CD14-positive monocyte (primary cell): ENCODE measurements at regions not wholly inside any gene's neighbourhood (a gene's known extent, or its start where the extent isn't known, plus 50 kb on each side); places are given as distances from the start of the nearest gene placed in this dataset.

ENCODE experiments used
- DNase-seq, 3 donors: peaks; one replicate each; pipeline ENCODE4 v3.0.0-alpha.2; 2011 to 2022
- H2AFZ ChIP-seq: 2 replicates; pipeline ENCODE4 v1.6.0; 2012; ENCODE audit warnings: mild to moderate bottlenecking, low read depth, low read length, inconsistent platforms; ENCODE audit not compliant: insufficient read depth, poor library complexity, severe bottlenecking
- H3K27ac ChIP-seq, 2 donors: 1 replicate in 1 of 2; 2 replicates in 1 of 2; pipeline ENCODE4 v1.5.1; 2012 to 2013; ENCODE audit warnings: low read length in 2 of 2, control low read depth in 1 of 2, inconsistent platforms in 1 of 2, low read depth in 1 of 2, mild to moderate bottlenecking in 1 of 2
- H3K27me3 ChIP-seq, 2 donors: one replicate each; pipeline versions ENCODE4 v1.6.0 to v1.6.1; 2011 to 2013; ENCODE audit warnings: low read length in 2 of 2; ENCODE audit not compliant: control insufficient read depth in 2 of 2, insufficient read depth in 2 of 2
- H3K36me3 ChIP-seq, 2 donors: replicated peaks in 1 of 2; 1 replicate in 1 of 2; 2 replicates in 1 of 2; pipeline versions ENCODE4 v1.5.1 to v1.6.1; 2012 to 2013; ENCODE audit warnings: low read length in 2 of 2, control low read depth in 1 of 2, inconsistent platforms in 1 of 2, mild to moderate bottlenecking in 1 of 2; ENCODE audit not compliant: insufficient read depth in 2 of 2, control insufficient read depth in 1 of 2
- H3K4me1 ChIP-seq, 2 donors: 1 replicate in 1 of 2; 2 replicates in 1 of 2; pipeline versions ENCODE4 v1.5.1 to v1.6.1; 2012 to 2013; ENCODE audit warnings: low read length in 2 of 2, control low read depth in 1 of 2, inconsistent platforms in 1 of 2, mild to moderate bottlenecking in 1 of 2, moderate library complexity in 1 of 2; ENCODE audit not compliant: insufficient read depth in 2 of 2, control insufficient read depth in 1 of 2
- H3K4me2 ChIP-seq: replicated peaks from 2 replicates; pipeline ENCODE3; 2012; ENCODE audit warnings: low read length, moderate library complexity, mild to moderate bottlenecking; ENCODE audit not compliant: poor library complexity, severe bottlenecking; ENCODE audit errors: extremely low read depth
- H3K4me3 ChIP-seq, 3 experiments: fragments of 200-600 bp in 1 of 3; sonication (generic) in 1 of 3; replicated peaks in 1 of 3; 1 replicate in 2 of 3; 2 replicates in 1 of 3; pipeline ENCODE4 v1.5.1; 2011 to 2013; ENCODE audit warnings: low read length in 3 of 3, mild to moderate bottlenecking in 3 of 3, control low read depth in 2 of 3, low read depth in 2 of 3, inconsistent platforms in 1 of 3, moderate library complexity in 1 of 3
- H3K79me2 ChIP-seq: 2 replicates; pipeline ENCODE4 v1.6.0; 2012; ENCODE audit warnings: mild to moderate bottlenecking, control low read depth, inconsistent platforms, low read length, moderate library complexity; ENCODE audit not compliant: insufficient read depth
- H3K9ac ChIP-seq: 2 replicates; pipeline ENCODE4 v1.6.0; 2017; ENCODE audit warnings: low read length, mild to moderate bottlenecking; ENCODE audit not compliant: insufficient read depth, poor library complexity, severe bottlenecking
- H3K9me3 ChIP-seq, 2 donors: replicated peaks in 1 of 2; 1 replicate in 1 of 2; 2 replicates in 1 of 2; pipeline versions ENCODE4 v1.5.1 to v1.6.1; 2012 to 2013; ENCODE audit warnings: low read length in 2 of 2, control low read depth in 1 of 2; ENCODE audit not compliant: control insufficient read depth in 1 of 2, insufficient read depth in 1 of 2
- H4K20me1 ChIP-seq: 2 replicates; pipeline ENCODE4 v1.6.0; 2012; ENCODE audit warnings: mild to moderate bottlenecking, low read length, control low read depth, moderate library complexity; ENCODE audit not compliant: insufficient read depth
- H3K27ac Mint-ChIP-seq, 7 donors: one replicate each; pipeline ENCODE4 v1.8.0; 2020; ENCODE audit warnings: mild to moderate bottlenecking in 7 of 7, mixed read lengths in 7 of 7, moderate library complexity in 6 of 7, inconsistent platforms in 2 of 7
- H3K27me3 Mint-ChIP-seq, 3 donors: one replicate each; pipeline ENCODE4 v1.8.0; 2021 to 2022; ENCODE audit warnings: low read depth in 3 of 3, mild to moderate bottlenecking in 3 of 3, mixed read lengths in 3 of 3, moderate library complexity in 3 of 3, inconsistent platforms in 1 of 3
- H3K36me3 Mint-ChIP-seq, 2 donors: one replicate each; pipeline ENCODE4 v1.8.0; 2020; ENCODE audit warnings: mixed read lengths in 2 of 2, inconsistent platforms in 1 of 2, mild to moderate bottlenecking in 1 of 2
- H3K4me1 Mint-ChIP-seq: one replicate; pipeline ENCODE4 v1.8.0; 2020; ENCODE audit warnings: mild to moderate bottlenecking, mixed read lengths
- H3K4me3 Mint-ChIP-seq, 2 donors: one replicate each; pipeline ENCODE4 v1.8.0; 2020; ENCODE audit warnings: mild to moderate bottlenecking in 2 of 2, mixed read lengths in 2 of 2, moderate library complexity in 1 of 2
- H3K9me3 Mint-ChIP-seq, 7 donors: one replicate each; pipeline ENCODE4 v1.8.0; 2020 to 2022; ENCODE audit warnings: mixed read lengths in 7 of 7, mild to moderate bottlenecking in 6 of 7, moderate library complexity in 6 of 7, inconsistent platforms in 2 of 7
- WGBS: methylation state at CpG from one replicate; pipeline ENCODE4 v1.1.5; 2013; ENCODE audit warnings: missing lambda C conversion rate; ENCODE audit not compliant: insufficient coverage; 5-methylcytosine and 5-hydroxymethylcytosine counted together
- intact Hi-C, 2 donors: fragments of 100-400 bp; cut with micrococcal nuclease; formaldehyde crosslinking; loops; one replicate each; pipeline versions ENCODE4 v1.15.0 to v1.15.1; 2023
- TF ChIP-seq, protein P1 (sequence below): fragments of 200-600 bp; IDR thresholded peaks from one replicate; pipeline ENCODE4 v1.8.0; 2022; ENCODE audit warnings: antibody characterized with exemption, mild to moderate bottlenecking

DNA sequence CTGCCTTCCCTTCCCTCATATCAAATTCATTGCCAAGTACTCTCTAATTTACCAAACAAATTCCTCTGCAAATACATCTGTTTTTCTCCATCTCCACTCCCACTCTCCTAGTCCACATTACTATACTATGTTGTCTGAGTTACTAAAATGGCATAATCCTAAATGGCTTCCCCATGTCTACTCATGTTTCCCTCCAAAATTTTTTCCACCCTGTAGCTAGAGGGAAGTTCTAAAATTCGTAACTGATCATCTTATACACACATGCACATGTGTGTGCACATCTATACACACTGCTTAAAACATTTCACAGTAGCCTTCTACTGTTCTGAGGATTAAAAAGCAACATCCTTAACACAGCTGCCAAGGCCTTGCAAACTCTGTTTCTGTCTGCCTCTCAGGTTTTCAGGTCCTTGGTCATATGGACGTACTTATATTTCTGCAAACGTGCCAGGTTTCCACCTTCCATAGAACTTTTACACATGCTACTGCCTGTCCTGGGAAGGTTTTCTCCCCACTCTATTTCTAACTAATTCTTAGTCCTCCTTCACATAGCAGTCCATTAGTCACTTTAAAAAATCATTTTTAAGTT, 140.6 kb downstream of the LURAP1L start:
- no peak for DNase-seq
- Histone ChIP-seq H3K4me1 (no peaks in the 10 kb centered on the region), H3K9ac (no peak overlapping the region), H3K4me3 (no peak overlapping the region), H3K27me3 (no peaks in the 10 kb centered on the region), H3K27ac (no peak overlapping the region), H3K9me3 (no peaks in the 10 kb centered on the region), H3K79me2 (no peaks in the 10 kb centered on the region), H3K36me3 (no peaks in the 10 kb centered on the region), H3K4me2 (no peak overlapping the region), H2AFZ (no peak overlapping the region), H4K20me1 (no peaks in the 10 kb centered on the region)
- peaks cover 0 to 3% (median 1%) of the 10 kb centered on the region in 7 donors for H3K9me3 Mint-ChIP-seq
- no peak overlapping the region for H3K4me3 Mint-ChIP-seq
- H3K4me1 Mint-ChIP-seq = no peaks in the 10 kb centered on the region
- WGBS = 94% methylated on average over 2 of the region's 3 CpGs
- no peak overlapping the region for H3K27ac Mint-ChIP-seq
- intact Hi-C loops = no loop called here
- no peaks in the 10 kb centered on the region for H3K36me3 Mint-ChIP-seq
- TF ChIP-seq, protein P1, sequence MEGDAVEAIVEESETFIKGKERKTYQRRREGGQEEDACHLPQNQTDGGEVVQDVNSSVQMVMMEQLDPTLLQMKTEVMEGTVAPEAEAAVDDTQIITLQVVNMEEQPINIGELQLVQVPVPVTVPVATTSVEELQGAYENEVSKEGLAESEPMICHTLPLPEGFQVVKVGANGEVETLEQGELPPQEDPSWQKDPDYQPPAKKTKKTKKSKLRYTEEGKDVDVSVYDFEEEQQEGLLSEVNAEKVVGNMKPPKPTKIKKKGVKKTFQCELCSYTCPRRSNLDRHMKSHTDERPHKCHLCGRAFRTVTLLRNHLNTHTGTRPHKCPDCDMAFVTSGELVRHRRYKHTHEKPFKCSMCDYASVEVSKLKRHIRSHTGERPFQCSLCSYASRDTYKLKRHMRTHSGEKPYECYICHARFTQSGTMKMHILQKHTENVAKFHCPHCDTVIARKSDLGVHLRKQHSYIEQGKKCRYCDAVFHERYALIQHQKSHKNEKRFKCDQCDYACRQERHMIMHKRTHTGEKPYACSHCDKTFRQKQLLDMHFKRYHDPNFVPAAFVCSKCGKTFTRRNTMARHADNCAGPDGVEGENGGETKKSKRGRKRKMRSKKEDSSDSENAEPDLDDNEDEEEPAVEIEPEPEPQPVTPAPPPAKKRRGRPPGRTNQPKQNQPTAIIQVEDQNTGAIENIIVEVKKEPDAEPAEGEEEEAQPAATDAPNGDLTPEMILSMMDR = no peak
- no peaks in the 10 kb centered on the region for H3K27me3 Mint-ChIP-seq

DNA sequence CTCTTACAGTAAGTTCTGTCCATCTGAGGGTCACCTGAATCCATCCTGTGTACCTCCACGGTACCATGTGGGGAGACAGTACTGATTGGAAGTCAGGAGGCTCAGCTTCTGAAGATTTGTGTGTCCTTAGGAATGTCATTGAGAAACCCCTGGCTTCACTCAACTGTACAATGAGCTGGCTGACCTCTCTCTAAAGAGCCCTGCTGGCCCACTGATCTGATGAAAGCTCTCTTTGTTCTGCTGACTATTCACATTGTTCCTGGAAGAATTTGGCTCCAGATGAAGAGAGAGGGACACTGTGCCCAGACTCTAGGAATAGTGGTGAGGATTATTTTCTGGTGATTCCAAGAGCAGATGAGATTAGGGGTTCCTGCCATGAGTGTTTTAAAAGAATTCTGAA, 141.2 kb downstream of the LURAP1L start:
- Histone ChIP-seq H3K4me3 (no peak overlapping the region), H3K4me1 (no peaks in the 10 kb centered on the region), H4K20me1 (no peaks in the 10 kb centered on the region), H3K9me3 (no peaks in the 10 kb centered on the region), H3K27ac (no peak overlapping the region), H3K79me2 (no peaks in the 10 kb centered on the region), H3K9ac (no peak overlapping the region), H2AFZ (no peak overlapping the region), H3K4me2 (no peak overlapping the region), H3K27me3 (no peaks in the 10 kb centered on the region), H3K36me3 (no peaks in the 10 kb centered on the region)
- intact Hi-C loops = no loop called here
- Mint-ChIP-seq H3K9me3 (peaks cover 0 to 3% (median 1%) of the 10 kb centered on the region in 7 donors), H3K4me3 (no peak overlapping the region), H3K4me1 (no peaks in the 10 kb centered on the region), H3K27ac (no peak overlapping the region), H3K27me3 (no peaks in the 10 kb centered on the region), H3K36me3 (no peaks in the 10 kb centered on the region)
- no peak for DNase-seq
- WGBS = no CpG with 5 or more reads among the region's 1 CpG
- TF ChIP-seq, protein P1 = no peak
